Stimulated activated CD4-positive, alpha-beta T cell treated with anti-CD3 and anti-CD28 coated beads, Interleukin-15, amount 100 ng/mL, for 48 hours (primary cell): ENCODE measurements at regions not wholly inside any gene's neighbourhood (a gene's known extent, or its start where the extent isn't known, plus 50 kb on each side); places are given as distances from the start of the nearest gene placed in this dataset.

Experiments used
- DNase-seq, 2 donors: peaks; one replicate each; pipeline ENCODE4 v3.0.0-alpha.2; 2020; ENCODE audit warnings: low read depth in 2 of 2

DNA sequence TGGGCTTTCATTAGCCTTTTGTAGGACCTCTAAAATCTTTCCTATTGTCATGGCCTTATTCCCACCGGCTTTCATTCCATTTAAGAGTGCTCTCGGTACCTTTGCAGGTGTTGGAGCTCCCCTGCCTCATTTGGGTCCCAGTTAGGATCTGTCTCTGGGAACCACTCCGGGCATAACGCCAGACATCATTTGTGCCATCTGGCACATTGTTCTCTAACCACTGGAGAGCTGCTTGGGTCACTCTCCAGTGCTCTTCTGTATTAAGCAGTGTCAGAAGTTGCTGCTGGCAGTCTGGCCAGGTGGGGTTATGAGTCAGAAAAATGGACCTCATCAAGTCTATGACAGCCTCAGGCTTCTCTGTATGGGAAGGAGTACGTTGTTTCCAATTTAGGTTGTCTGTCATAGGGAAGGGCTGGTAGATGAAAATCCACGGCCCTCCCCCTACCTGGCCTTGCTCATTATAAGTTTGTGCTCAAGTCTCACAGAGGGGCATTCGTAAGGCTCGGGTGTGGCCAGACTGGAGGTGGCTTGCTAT lies 62.9 kb upstream of the MOCS1 start:
- DNase-seq = no peak

DNA sequence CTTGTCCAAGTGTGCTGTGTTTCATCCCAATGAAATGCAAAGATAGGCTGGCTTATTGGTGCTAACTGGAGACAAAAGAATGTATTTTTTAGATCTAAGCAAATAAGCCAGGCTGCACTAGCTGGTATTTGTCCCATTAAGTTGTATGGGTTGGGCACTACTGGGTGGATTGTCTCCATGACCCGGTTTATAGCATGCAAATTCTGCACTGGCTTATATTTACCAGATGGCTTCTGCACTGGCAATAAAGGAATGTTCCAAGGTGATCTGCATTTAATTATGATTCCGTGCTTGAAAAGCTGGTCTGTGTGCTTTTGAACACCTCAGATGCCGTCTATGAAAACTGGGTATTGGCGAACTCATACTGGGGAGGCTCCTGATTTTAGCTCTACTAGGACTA lies 61.4 kb upstream of the MOCS1 start:
- no peak for DNase-seq

DNA sequence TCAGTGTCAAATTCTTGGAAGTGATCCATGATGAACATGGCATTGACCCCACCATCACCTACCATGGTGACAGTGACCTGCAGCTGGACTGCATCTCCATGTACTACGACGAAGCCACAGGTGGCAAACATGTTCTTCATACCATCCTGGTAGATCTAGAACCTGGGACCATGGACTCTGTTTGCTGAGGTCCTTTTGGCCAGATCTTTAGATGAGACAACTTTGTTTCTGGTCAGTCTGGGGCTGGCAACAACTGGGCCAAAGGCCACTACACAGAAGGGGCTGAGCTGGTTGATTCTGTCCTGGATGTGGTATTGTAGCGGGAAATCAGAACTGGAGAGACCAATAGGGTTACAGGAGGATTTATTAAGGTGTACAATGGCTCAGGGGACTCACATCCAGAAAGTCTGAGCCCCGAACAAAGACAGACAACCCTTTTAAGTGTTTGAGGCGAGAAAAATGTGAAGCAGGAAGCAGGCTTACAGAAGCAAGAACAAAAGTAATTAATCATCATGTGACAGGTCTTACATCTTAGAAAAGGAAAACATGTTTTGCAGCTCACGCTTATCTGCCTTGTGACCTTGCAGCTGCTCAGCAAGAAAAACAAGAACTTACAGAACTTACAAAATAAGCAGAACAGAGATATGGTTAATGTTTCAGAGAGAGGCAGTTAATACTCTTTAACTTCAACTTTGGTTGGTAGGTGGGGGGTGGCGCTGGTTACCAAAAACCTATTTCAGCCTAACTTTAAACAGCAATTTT lies 58.8 kb upstream of the MOCS1 start:
- DNase-seq = no peak
